A549 (cell line): ENCODE measurements at regions not wholly inside any gene's neighbourhood (a gene's known extent, or its start where the extent isn't known, plus 50 kb on each side); places are given as distances from the start of the nearest gene placed in this dataset.

Experiments used
- ATAC-seq, 2 experiments: fragments of 200-7000 bp in 1 of 2; fragments of >200 bp in 1 of 2; cut with Nextera tagmentation in 1 of 2; cut with Tn5 transposase in 1 of 2; 3 replicates each; pipeline versions ENCODE4 v1.8.0 to v1.9.1; 2018 to 2020; ENCODE audit warnings: mild to moderate bottlenecking in 1 of 2, moderate library complexity in 1 of 2
- CTCF ChIA-PET: fragments of 300-600 bp; sonication (Branson Sonifier 250); formaldehyde crosslinking; extraction: SDS; loops from one replicate; lab custom pipeline; 2021; ENCODE audit warnings: antibody characterized with exemption, inconsistent platforms; lab: Yijun Ruan, JAX
- POLR2A ChIA-PET: fragments of 350-600 bp; formaldehyde crosslinking; extraction: SDS; loops from one replicate; lab custom pipeline; 2021; ENCODE audit warnings: antibody characterized with exemption, inconsistent platforms; lab: Yijun Ruan, JAX
- DNase-seq, 2 experiments: peaks; one replicate each; pipeline versions ENCODE4 v3.0.0 to v3.0.0-alpha.2; 2011 to 2016; ENCODE audit warnings: low read depth in 1 of 2, low spot score in 1 of 2
- FAIRE-seq: peaks from 2 replicates; lab custom pipeline; 2011; peaks lifted over from hg19 to GRCh38; lab: Jason Lieb, UNC
- H3K27ac ChIP-seq, 2 experiments: fragments of >200 bp; sonication (Bioruptor Twin); formaldehyde crosslinking; 3 replicates each; pipeline ENCODE4 v1.5.1; 2016 to 2017
- H3K4me1 ChIP-seq: fragments of >200 bp; sonication (Bioruptor Twin); formaldehyde crosslinking; 3 replicates; pipeline ENCODE4 v1.6.1; 2016
- H3K4me2 ChIP-seq: fragments of >200 bp; sonication (Bioruptor Twin); formaldehyde crosslinking; 3 replicates; pipeline ENCODE4 v1.6.1; 2016
- H3K4me3 ChIP-seq: fragments of >200 bp; sonication (Bioruptor Twin); formaldehyde crosslinking; 3 replicates; pipeline ENCODE4 v1.5.1; 2016
- H3K9me3 ChIP-seq: fragments of >200 bp; sonication (Bioruptor Twin); formaldehyde crosslinking; 3 replicates; pipeline ENCODE4 v1.6.1; 2016
- BCL3 ChIP-seq: fragments of >200 bp; sonication (Bioruptor Twin); formaldehyde crosslinking; IDR thresholded peaks from 3 replicates; pipeline ENCODE4 v1.6.1; 2016
- CEBPB ChIP-seq, 2 experiments: fragments of >200 bp in 1 of 2; sonication (Bioruptor Twin) in 1 of 2; formaldehyde crosslinking in 1 of 2; IDR thresholded peaks; 2 replicates each; pipeline ENCODE4 v1.6.1; 2012 to 2016
- CHD4 ChIP-seq: fragments of 200-600 bp; sonication (generic); IDR thresholded peaks from 2 replicates; pipeline ENCODE4 v1.6.1; 2016; ENCODE audit warnings: antibody characterized with exemption, mild to moderate bottlenecking, borderline replicate concordance
- EHMT2 ChIP-seq: fragments of 200-600 bp; sonication (generic); IDR thresholded peaks from 2 replicates; pipeline ENCODE4 v1.6.1; 2016; ENCODE audit warnings: antibody characterized with exemption, low read depth, mild to moderate bottlenecking, moderate library complexity
- FOSL2 ChIP-seq, 2 experiments: fragments of 450-650 bp in 1 of 2; fragments of >200 bp in 1 of 2; sonication (Bioruptor Twin) in 1 of 2; formaldehyde crosslinking; IDR thresholded peaks; 2 replicates each; pipeline versions ENCODE4 v1.5.0 to v1.6.1; 2016 to 2020; ENCODE audit warnings: mild to moderate bottlenecking in 1 of 2, moderate library complexity in 1 of 2
- FOXS1 ChIP-seq: fragments of 250-450 bp; sonication (Bioruptor Pico); IDR thresholded peaks from 2 replicates; pipeline ENCODE4 v1.5.0; 2020; ENCODE audit warnings: mild to moderate bottlenecking, moderate library complexity
- GATA3 ChIP-seq: IDR thresholded peaks from 2 replicates; pipeline ENCODE4 v1.6.1; 2012; ENCODE audit warnings: borderline replicate concordance
- HEYL ChIP-seq: fragments of 250-450 bp; sonication (Bioruptor Pico); IDR thresholded peaks from 2 replicates; pipeline ENCODE4 v1.8.0; 2021; ENCODE audit warnings: mild to moderate bottlenecking, moderate library complexity
- HOXA7 ChIP-seq: fragments of 250-450 bp; sonication (Bioruptor Pico); IDR thresholded peaks from 2 replicates; pipeline ENCODE4 v1.5.0; 2020; ENCODE audit warnings: mild to moderate bottlenecking, moderate library complexity
- HOXB13 ChIP-seq: fragments of 250-450 bp; sonication (Bioruptor Pico); IDR thresholded peaks from 2 replicates; pipeline ENCODE4 v1.5.0; 2020; ENCODE audit warnings: low read depth, mild to moderate bottlenecking, moderate library complexity
- JUN ChIP-seq, 2 experiments: fragments of >200 bp; sonication (Bioruptor Twin); formaldehyde crosslinking; IDR thresholded peaks; 2 replicates in 1 of 2; 3 replicates in 1 of 2; pipeline ENCODE4 v1.6.1; 2016 to 2017
- KDM1A ChIP-seq: fragments of 200-600 bp; sonication (generic); IDR thresholded peaks from 2 replicates; pipeline ENCODE4 v1.6.1; 2016; ENCODE audit warnings: low read depth, mild to moderate bottlenecking
- KDM5A ChIP-seq: fragments of 200-600 bp; sonication (generic); IDR thresholded peaks from 2 replicates; pipeline ENCODE4 v1.6.1; 2016; ENCODE audit warnings: antibody characterized with exemption, mild to moderate bottlenecking
- MAFK ChIP-seq: fragments of 450-650 bp; IDR thresholded peaks from 2 replicates; pipeline ENCODE4 v1.6.1; 2014; ENCODE audit not compliant: partially characterized antibody
- MYC ChIP-seq: IDR thresholded peaks from 2 replicates; pipeline ENCODE4 v1.6.1; 2012; ENCODE audit warnings: mild to moderate bottlenecking, inconsistent platforms, low read length, improper control_type of control experiment, borderline replicate concordance
- NPAS2 ChIP-seq: fragments of 250-450 bp; sonication (Bioruptor Pico); IDR thresholded peaks from 2 replicates; pipeline ENCODE4 v1.8.0; 2022; ENCODE audit warnings: mild to moderate bottlenecking, moderate library complexity, borderline replicate concordance
- PHF8 ChIP-seq: fragments of 200-600 bp; sonication (generic); IDR thresholded peaks from 2 replicates; pipeline ENCODE4 v1.6.1; 2016; ENCODE audit warnings: low read depth, mild to moderate bottlenecking, antibody characterized with exemption, moderate library complexity, borderline replicate concordance
- POLR2A ChIP-seq: IDR thresholded peaks from 2 replicates; pipeline ENCODE4 v1.6.1; 2012; ENCODE audit warnings: mild to moderate bottlenecking, low read length
- RARB ChIP-seq: fragments of 250-450 bp; sonication (Bioruptor Pico); IDR thresholded peaks from 2 replicates; pipeline ENCODE4 v1.8.0; 2021; ENCODE audit warnings: mild to moderate bottlenecking, moderate library complexity
- RFX5 ChIP-seq: fragments of 450-650 bp; IDR thresholded peaks from 2 replicates; pipeline ENCODE4 v1.7.1; 2014; ENCODE audit warnings: antibody characterized with exemption, mild to moderate bottlenecking, moderate library complexity
- RNF2 ChIP-seq: fragments of 200-600 bp; sonication (generic); IDR thresholded peaks from 2 replicates; pipeline ENCODE4 v1.6.1; 2016; ENCODE audit warnings: low read depth, mild to moderate bottlenecking, antibody characterized with exemption, moderate library complexity, borderline replicate concordance
- TP53 ChIP-seq: fragments of 250-450 bp; sonication (Bioruptor Pico); IDR thresholded peaks from 2 replicates; pipeline ENCODE4 v1.5.0; 2021; ENCODE audit warnings: mild to moderate bottlenecking, moderate library complexity
- ZC3H11A ChIP-seq: fragments of 450-650 bp; IDR thresholded peaks from 2 replicates; pipeline ENCODE4 v1.6.1; 2014; ENCODE audit warnings: antibody characterized with exemption, mild to moderate bottlenecking
- ZSCAN20 ChIP-seq: fragments of 250-450 bp; sonication (Bioruptor Pico); IDR thresholded peaks from 2 replicates; pipeline ENCODE4 v1.8.0; 2022; ENCODE audit warnings: mild to moderate bottlenecking, moderate library complexity
- WGBS: methylation state at CpG from one replicate; pipeline ENCODE4 v1.1.6; 2017; ENCODE audit errors: missing lambda C conversion rate; 5-methylcytosine and 5-hydroxymethylcytosine counted together
- TF ChIP-seq, protein P1 (sequence below): fragments of 150-350 bp; IDR thresholded peaks from 2 replicates; pipeline ENCODE4 v1.6.1; 2014; ENCODE audit warnings: low read depth, mild to moderate bottlenecking, low read length
- TF ChIP-seq, protein P2 (sequence below): fragments of >200 bp; sonication (Bioruptor Twin); formaldehyde crosslinking; IDR thresholded peaks from 2 replicates; pipeline ENCODE4 v1.6.1; 2016
- TF ChIP-seq, protein P3 (sequence below): fragments of 250-450 bp; sonication (Bioruptor Pico); IDR thresholded peaks from 2 replicates; pipeline ENCODE4 v1.5.0; 2021; ENCODE audit warnings: mild to moderate bottlenecking, moderate library complexity, borderline replicate concordance

DNA sequence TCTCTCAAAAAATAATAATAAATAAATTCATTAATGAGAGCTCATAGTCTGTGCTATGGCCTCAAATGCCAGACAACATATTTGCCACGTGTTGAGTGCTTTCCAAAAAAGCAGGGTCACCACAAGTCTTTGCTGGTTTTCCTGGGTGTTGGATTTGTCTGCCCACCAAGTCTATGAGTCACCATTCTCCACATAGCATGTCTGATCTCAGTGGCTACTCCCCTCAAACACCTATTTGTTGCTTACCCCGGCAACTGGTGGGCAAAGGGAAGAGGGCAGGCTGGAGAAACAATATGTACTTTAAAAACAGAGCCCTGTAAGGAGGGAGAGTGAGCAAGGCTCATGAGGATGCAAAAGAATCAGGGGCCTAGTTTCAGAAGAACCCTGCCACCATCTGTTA lies 120.0 kb upstream of the ARRDC4 start:
- TF ChIP-seq, protein P1, sequence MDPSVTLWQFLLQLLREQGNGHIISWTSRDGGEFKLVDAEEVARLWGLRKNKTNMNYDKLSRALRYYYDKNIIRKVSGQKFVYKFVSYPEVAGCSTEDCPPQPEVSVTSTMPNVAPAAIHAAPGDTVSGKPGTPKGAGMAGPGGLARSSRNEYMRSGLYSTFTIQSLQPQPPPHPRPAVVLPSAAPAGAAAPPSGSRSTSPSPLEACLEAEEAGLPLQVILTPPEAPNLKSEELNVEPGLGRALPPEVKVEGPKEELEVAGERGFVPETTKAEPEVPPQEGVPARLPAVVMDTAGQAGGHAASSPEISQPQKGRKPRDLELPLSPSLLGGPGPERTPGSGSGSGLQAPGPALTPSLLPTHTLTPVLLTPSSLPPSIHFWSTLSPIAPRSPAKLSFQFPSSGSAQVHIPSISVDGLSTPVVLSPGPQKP = no peak
- no peak for TF ChIP-seq MAFK
- TF ChIP-seq CEBPB (IDR thresholded peaks at IDR 0.05) = no peak
- TF ChIP-seq FOXS1 = no peak
- no peak for TF ChIP-seq TP53 (CRISPR knock-in tag)
- TF ChIP-seq RFX5 = no peak
- no peak for TF ChIP-seq KDM5A
- no peak for TF ChIP-seq ZSCAN20 (CRISPR knock-in tag)
- TF ChIP-seq, protein P2, sequence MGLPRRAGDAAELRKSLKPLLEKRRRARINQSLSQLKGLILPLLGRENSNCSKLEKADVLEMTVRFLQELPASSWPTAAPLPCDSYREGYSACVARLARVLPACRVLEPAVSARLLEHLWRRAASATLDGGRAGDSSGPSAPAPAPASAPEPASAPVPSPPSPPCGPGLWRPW = no peak
- TF ChIP-seq FOSL2 (IDR thresholded peaks at IDR 0.05) = no peak
- TF ChIP-seq FOSL2 (CRISPR knock-in tag; IDR thresholded peaks at IDR 0.05) = no peak
- TF ChIP-seq POLR2A = no peak
- TF ChIP-seq MYC = no peak
- TF ChIP-seq CHD4 = no peak
- TF ChIP-seq PHF8 = no peak
- no peak for TF ChIP-seq RNF2
- TF ChIP-seq RARB = no peak
- TF ChIP-seq JUN (IDR thresholded peaks at IDR 0.05) = no peak
- Histone ChIP-seq H3K27ac (no peak overlapping the region), H3K9me3 (no peaks in the 10 kb centered on the region), H3K4me3 (no peak overlapping the region), H3K4me2 (no peak overlapping the region), H3K4me1 (no peaks in the 10 kb centered on the region)
- FAIRE-seq (no peak), ATAC-seq (no peak), DNase-seq (no peak)
- POLR2A ChIA-PET = no interaction called here
- WGBS = 23% methylated on average over 2 of the region's 2 CpGs
- CTCF ChIA-PET = no interaction called here

- no peak for ATAC-seq
- 22% methylated on average over 3 of the region's 3 CpGs for WGBS
- TF ChIP-seq MAFK (peak; percentile 95), BCL3 (no peak)
- no peak for FAIRE-seq
- H3K4me2 ChIP-seq = no peak overlapping the region
- ChIA-PET CTCF (interaction anchor here (0.6 kb wide), 1 partner anchor 153 kb away, joined by 3 read pairs; no protein-coding TSS in a partner anchor), POLR2A (no interaction called here)
- no peak overlapping the region for H3K27ac ChIP-seq
- no peaks in the 10 kb centered on the region for H3K4me1 ChIP-seq
- H3K4me3 ChIP-seq = no peak overlapping the region
- no peak for DNase-seq
- H3K9me3 ChIP-seq = no peaks in the 10 kb centered on the region
Measured at GRCh38 chr15:97841558-97841957, 118.9 kb upstream of the ARRDC4 start.

DNA sequence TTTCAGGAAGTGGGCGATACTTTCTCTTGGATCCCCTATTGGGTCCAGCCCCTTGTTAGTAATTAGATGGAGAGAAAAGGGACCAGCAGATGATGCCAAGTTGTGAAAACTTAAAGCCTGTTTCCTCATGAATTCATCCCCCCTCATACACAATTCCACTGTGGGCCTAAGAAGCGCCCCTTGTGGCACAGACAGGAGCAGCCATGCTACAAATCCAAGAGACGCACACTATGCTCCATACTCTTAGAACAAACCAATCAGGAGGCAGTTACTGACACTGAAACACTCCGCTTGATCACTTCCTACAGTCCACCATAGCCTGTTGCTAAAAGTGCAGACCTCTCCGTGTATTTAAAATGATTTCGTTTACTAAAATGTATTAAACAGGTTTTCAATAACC lies 111.3 kb upstream of the ARRDC4 start:
- Histone ChIP-seq H3K9me3 (no peaks in the 10 kb centered on the region; the same call in 2 of the 3 replicates), H3K4me3 (no peak overlapping the region), H3K27ac (no peak overlapping the region)
- POLR2A ChIA-PET = no interaction called here
- TF ChIP-seq, protein P3, sequence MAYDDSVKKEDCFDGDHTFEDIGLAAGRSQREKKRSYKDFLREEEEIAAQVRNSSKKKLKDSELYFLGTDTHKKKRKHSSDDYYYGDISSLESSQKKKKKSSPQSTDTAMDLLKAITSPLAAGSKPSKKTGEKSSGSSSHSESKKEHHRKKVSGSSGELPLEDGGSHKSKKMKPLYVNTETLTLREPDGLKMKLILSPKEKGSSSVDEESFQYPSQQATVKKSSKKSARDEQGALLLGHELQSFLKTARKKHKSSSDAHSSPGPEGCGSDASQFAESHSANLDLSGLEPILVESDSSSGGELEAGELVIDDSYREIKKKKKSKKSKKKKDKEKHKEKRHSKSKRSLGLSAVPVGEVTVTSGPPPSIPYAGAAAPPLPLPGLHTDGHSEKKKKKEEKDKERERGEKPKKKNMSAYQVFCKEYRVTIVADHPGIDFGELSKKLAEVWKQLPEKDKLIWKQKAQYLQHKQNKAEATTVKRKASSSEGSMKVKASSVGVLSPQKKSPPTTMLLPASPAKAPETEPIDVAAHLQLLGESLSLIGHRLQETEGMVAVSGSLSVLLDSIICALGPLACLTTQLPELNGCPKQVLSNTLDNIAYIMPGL (CRISPR knock-in tag) = no peak
- TF ChIP-seq HEYL (CRISPR knock-in tag) = no peak
- no peak for TF ChIP-seq NPAS2 (CRISPR knock-in tag)
- TF ChIP-seq HOXB13 (CRISPR knock-in tag) = no peak
- no peak for TF ChIP-seq GATA3
- no peak for TF ChIP-seq ZC3H11A
- TF ChIP-seq EHMT2 = no peak
- TF ChIP-seq ZSCAN20 (CRISPR knock-in tag) = no peak
- no peak for TF ChIP-seq RFX5
- TF ChIP-seq KDM1A = no peak
- TF ChIP-seq HOXA7 (CRISPR knock-in tag) = no peak
- TF ChIP-seq, all 56 proteins: peak for 0
- ATAC-seq (peak in 1 of 2 experiments; percentile 61; a peak in 1 of 6 replicates), DNase-seq (peak in 1 of 2 experiments; percentile 7), FAIRE-seq (no peak)
- no peaks in the 10 kb centered on the region for H3K4me1 ChIP-seq
- WGBS = 35% methylated on average over 6 of the region's 6 CpGs
- no peak overlapping the region for H3K4me2 ChIP-seq
- CTCF ChIA-PET = no interaction called here
